ENCODE measurements at regions not wholly inside any gene's neighbourhood (a gene's known extent, or its start where the extent isn't known, plus 50 kb on each side); places are given as distances from the start of the nearest gene placed in this dataset.

- TF ChIP-seq CTCF (conservative IDR thresholded peaks at IDR 0.05; ENCODE audit: low read depth, low read length) = no peak
- TF ChIP-seq EZH2 (IDR thresholded peaks at IDR 0.05; ENCODE audit: low read length, unreplicated experiment) = no peak
- TF ChIP-seq EZH2phosphoT487 (IDR thresholded peaks at IDR 0.05; ENCODE audit: borderline replicate concordance, low read length) = no peak
Observed at GRCh38 chr20:9018346-9018745, 50.5 kb upstream of the PLCB4 start.
